ENCODE measurements at regions not wholly inside any gene's neighbourhood (a gene's known extent, or its start where the extent isn't known, plus 50 kb on each side); places are given as distances from the start of the nearest gene placed in this dataset.

DNA sequence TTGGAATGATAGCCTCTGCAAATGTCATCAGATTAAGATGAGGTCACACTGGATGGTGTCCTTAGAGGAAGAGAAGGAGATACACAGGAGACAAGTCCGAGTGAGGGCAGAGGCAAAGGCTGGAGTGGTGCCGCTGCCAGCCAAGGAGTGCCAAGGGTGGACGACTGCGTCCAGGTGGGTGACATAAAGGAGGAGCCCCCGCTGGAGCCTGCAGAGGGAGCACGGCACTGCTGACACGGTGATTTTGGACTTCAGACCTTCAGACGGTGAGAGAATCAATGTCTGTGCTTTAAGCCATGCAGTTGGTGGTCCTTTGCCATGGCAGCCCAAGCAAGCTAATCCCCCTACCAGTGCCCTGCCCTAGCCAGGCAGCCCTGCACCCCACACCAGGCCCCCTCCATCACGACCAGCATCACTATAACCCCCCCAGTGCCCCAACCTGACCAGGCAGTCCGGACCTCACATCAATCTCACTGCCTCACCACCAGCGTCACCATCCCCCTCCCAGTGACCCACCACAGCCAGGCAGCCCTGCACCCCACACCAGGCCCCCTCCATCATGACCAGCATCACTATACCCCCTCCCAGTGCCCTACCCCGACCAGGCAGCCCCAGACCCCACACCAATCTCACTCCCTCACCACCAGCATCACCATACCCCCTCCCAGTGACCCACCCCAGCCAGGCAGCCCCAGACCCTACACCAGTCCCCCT, 130.0 kb downstream of the HMX1 start:
- no peak for TF ChIP-seq ZNF70 (CRISPR knock-in tag; IDR thresholded peaks at IDR 0.05)
- TF ChIP-seq ZFP30 (CRISPR knock-in tag; IDR thresholded peaks at IDR 0.05): no peak
- no peak for TF ChIP-seq ZNF565 (CRISPR knock-in tag; conservative IDR thresholded peaks at IDR 0.05; ENCODE audit: low read depth)
- no peak for TF ChIP-seq BACH2 (CRISPR knock-in tag; IDR thresholded peaks at IDR 0.05; ENCODE audit: borderline replicate concordance)
- TF ChIP-seq ESRRG (CRISPR knock-in tag; IDR thresholded peaks at IDR 0.05): no peak
- no peak for TF ChIP-seq GLIS3 (CRISPR knock-in tag; IDR thresholded peaks at IDR 0.05)
- no peak for TF ChIP-seq ZFP3 (CRISPR knock-in tag; IDR thresholded peaks at IDR 0.05)
- no peak for TF ChIP-seq ISL1 (CRISPR knock-in tag; IDR thresholded peaks at IDR 0.05)
- TF ChIP-seq PPARA (CRISPR knock-in tag; IDR thresholded peaks at IDR 0.05; ENCODE audit: borderline replicate concordance): no peak
- TF ChIP-seq, protein P1, sequence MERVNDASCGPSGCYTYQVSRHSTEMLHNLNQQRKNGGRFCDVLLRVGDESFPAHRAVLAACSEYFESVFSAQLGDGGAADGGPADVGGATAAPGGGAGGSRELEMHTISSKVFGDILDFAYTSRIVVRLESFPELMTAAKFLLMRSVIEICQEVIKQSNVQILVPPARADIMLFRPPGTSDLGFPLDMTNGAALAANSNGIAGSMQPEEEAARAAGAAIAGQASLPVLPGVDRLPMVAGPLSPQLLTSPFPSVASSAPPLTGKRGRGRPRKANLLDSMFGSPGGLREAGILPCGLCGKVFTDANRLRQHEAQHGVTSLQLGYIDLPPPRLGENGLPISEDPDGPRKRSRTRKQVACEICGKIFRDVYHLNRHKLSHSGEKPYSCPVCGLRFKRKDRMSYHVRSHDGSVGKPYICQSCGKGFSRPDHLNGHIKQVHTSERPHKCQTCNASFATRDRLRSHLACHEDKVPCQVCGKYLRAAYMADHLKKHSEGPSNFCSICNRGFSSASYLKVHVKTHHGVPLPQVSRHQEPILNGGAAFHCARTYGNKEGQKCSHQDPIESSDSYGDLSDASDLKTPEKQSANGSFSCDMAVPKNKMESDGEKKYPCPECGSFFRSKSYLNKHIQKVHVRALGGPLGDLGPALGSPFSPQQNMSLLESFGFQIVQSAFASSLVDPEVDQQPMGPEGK (CRISPR knock-in tag; IDR thresholded peaks at IDR 0.05; ENCODE audit: borderline replicate concordance): no peak
- TF ChIP-seq POU6F1 (CRISPR knock-in tag; IDR thresholded peaks at IDR 0.05; ENCODE audit: borderline replicate concordance, low read depth): no peak
- no peak for ATAC-seq

GRCh38 chr4:8740666-8741395, 130.8 kb downstream of the HMX1 start:
- TF ChIP-seq ZNF70 (CRISPR knock-in tag; IDR thresholded peaks at IDR 0.05): no peak
- no peak for TF ChIP-seq POU6F1 (CRISPR knock-in tag; IDR thresholded peaks at IDR 0.05; ENCODE audit: borderline replicate concordance, low read depth)
- no peak for TF ChIP-seq CSDC2 (CRISPR knock-in tag; IDR thresholded peaks at IDR 0.05)
- TF ChIP-seq SNAI2 (CRISPR knock-in tag; IDR thresholded peaks at IDR 0.05): no peak
- no peak for TF ChIP-seq RARB (CRISPR knock-in tag; IDR thresholded peaks at IDR 0.05)
- no peak for TF ChIP-seq ZFP3 (CRISPR knock-in tag; IDR thresholded peaks at IDR 0.05)
- TF ChIP-seq, protein P2, sequence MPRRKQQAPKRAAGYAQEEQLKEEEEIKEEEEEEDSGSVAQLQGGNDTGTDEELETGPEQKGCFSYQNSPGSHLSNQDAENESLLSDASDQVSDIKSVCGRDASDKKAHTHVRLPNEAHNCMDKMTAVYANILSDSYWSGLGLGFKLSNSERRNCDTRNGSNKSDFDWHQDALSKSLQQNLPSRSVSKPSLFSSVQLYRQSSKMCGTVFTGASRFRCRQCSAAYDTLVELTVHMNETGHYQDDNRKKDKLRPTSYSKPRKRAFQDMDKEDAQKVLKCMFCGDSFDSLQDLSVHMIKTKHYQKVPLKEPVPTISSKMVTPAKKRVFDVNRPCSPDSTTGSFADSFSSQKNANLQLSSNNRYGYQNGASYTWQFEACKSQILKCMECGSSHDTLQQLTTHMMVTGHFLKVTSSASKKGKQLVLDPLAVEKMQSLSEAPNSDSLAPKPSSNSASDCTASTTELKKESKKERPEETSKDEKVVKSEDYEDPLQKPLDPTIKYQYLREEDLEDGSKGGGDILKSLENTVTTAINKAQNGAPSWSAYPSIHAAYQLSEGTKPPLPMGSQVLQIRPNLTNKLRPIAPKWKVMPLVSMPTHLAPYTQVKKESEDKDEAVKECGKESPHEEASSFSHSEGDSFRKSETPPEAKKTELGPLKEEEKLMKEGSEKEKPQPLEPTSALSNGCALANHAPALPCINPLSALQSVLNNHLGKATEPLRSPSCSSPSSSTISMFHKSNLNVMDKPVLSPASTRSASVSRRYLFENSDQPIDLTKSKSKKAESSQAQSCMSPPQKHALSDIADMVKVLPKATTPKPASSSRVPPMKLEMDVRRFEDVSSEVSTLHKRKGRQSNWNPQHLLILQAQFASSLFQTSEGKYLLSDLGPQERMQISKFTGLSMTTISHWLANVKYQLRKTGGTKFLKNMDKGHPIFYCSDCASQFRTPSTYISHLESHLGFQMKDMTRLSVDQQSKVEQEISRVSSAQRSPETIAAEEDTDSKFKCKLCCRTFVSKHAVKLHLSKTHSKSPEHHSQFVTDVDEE (CRISPR knock-in tag; IDR thresholded peaks at IDR 0.05): no peak
- no peak for TF ChIP-seq CREB5 (CRISPR knock-in tag; IDR thresholded peaks at IDR 0.05; ENCODE audit: low read depth)
- TF ChIP-seq ESRRG (CRISPR knock-in tag; IDR thresholded peaks at IDR 0.05): no peak
- ATAC-seq: no peak

DNA sequence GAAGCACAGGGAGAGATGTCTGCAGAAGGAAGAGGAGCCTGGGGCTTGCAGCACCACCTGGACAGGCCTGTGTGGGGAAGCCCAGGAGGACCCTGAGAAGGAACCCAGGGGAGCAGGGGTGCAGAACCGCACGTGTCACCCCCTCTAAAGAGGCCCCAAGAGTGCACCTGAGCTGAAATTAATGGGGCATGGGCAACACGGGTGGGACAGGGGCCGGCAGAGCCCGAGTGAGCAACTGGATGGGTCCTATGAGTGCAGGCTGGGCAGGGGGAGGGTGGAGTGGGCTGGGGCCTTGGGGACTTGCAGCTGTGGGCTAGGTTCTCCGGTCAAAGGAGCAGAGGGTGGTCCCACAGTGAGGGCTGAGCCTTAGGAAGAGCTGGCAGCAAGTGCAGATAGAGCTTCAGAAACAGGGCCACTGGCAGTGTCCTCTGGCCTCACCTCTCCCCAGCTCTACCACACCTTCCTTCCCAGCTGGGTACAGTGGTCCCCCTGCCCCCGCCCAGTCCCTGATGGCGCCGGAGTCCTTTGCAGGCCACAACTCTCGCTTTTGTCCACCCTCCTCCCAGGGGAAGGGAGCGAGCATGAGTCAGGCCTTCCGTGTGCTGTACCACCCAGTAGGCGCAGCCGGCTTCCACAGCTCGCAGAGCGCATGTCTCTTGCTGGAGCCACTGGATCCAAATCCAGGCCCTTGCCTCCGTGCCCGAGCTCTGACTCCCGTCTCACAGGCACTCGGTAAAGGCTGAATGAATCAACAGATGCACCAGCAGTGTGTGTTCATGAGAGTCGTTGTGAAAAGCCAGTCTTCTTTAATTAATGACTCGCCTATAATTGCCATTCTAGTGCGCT, 131.6 kb downstream of the HMX1 start:
- ATAC-seq: no peak
- TF ChIP-seq RARB (CRISPR knock-in tag; IDR thresholded peaks at IDR 0.05) (no peak), ZFP3 (CRISPR knock-in tag; IDR thresholded peaks at IDR 0.05) (no peak)
